H9 (cell line): ENCODE measurements at regions not wholly inside any gene's neighbourhood (a gene's known extent, or its start where the extent isn't known, plus 50 kb on each side); places are given as distances from the start of the nearest gene placed in this dataset.

ENCODE experiments used
- DNase-seq: peaks from one replicate; pipeline ENCODE4 v3.0.0-alpha.2; 2017
- H2AFZ ChIP-seq: one replicate; pipeline ENCODE4 v1.6.1; 2013; ENCODE audit warnings: mild to moderate bottlenecking, low read length, control low read depth, moderate library complexity
- H2AK5ac ChIP-seq: 2 replicates; pipeline ENCODE4 v1.6.1; 2013; ENCODE audit warnings: low read length, control low read depth, mixed read lengths; ENCODE audit not compliant: insufficient read length
- H2BK120ac ChIP-seq: one replicate; pipeline ENCODE4 v1.6.1; 2013; ENCODE audit warnings: low read depth, mild to moderate bottlenecking, low read length, control low read depth, inconsistent platforms; ENCODE audit not compliant: poor library complexity, severe bottlenecking
- H2BK12ac ChIP-seq: 2 replicates; pipeline ENCODE4 v1.6.1; 2013; ENCODE audit warnings: low read length, control low read depth, mixed read lengths, low read depth; ENCODE audit not compliant: insufficient read length
- H2BK15ac ChIP-seq: 2 replicates; pipeline ENCODE4 v1.6.1; 2013; ENCODE audit warnings: low read depth, low read length, control low read depth
- H2BK20ac ChIP-seq: one replicate; pipeline ENCODE4 v1.6.1; 2013; ENCODE audit warnings: low read depth, mild to moderate bottlenecking, low read length, control low read depth, inconsistent platforms; ENCODE audit not compliant: poor library complexity, severe bottlenecking
- H2BK5ac ChIP-seq: 2 replicates; pipeline ENCODE4 v1.6.1; 2013; ENCODE audit warnings: low read length, control low read depth, mixed read lengths; ENCODE audit not compliant: insufficient read length
- H3K14ac ChIP-seq: 2 replicates; pipeline ENCODE4 v1.6.1; 2013; ENCODE audit warnings: low read length, control low read depth; ENCODE audit not compliant: insufficient read depth
- H3K18ac ChIP-seq: 2 replicates; pipeline ENCODE4 v1.6.1; 2013; ENCODE audit warnings: low read depth, mild to moderate bottlenecking, mixed read lengths, low read length, control low read depth; ENCODE audit not compliant: insufficient read length
- H3K23ac ChIP-seq: 2 replicates; pipeline ENCODE4 v1.6.1; 2013; ENCODE audit warnings: low read length, control low read depth, mixed read lengths, low read depth; ENCODE audit not compliant: insufficient read length
- H3K23me2 ChIP-seq: 2 replicates; pipeline ENCODE4 v1.6.1; 2013; ENCODE audit warnings: low read depth, mild to moderate bottlenecking, mixed read lengths, low read length, control low read depth; ENCODE audit not compliant: insufficient read length, poor library complexity, severe bottlenecking
- H3K27ac ChIP-seq: 2 replicates; pipeline ENCODE4 v1.5.1; 2013; ENCODE audit warnings: low read length, control low read depth, mixed read lengths, low read depth; ENCODE audit not compliant: insufficient read length
- H3K27me3 ChIP-seq: 2 replicates; pipeline ENCODE4 v1.6.1; 2013; ENCODE audit warnings: low read length, control low read depth, inconsistent platforms; ENCODE audit not compliant: insufficient read depth
- H3K4ac ChIP-seq: 2 replicates; pipeline ENCODE4 v1.6.1; 2013; ENCODE audit warnings: low read depth, mild to moderate bottlenecking, control low read depth, inconsistent platforms, low read length, moderate library complexity
- H3K4me1 ChIP-seq: 2 replicates; pipeline ENCODE4 v1.6.1; 2013; ENCODE audit warnings: low read length, control low read depth, inconsistent platforms; ENCODE audit not compliant: insufficient read depth
- H3K4me2 ChIP-seq: 2 replicates; pipeline ENCODE4 v1.6.1; 2013; ENCODE audit warnings: low read length, control low read depth, mixed read lengths; ENCODE audit not compliant: insufficient read length, insufficient read depth
- H3K56ac ChIP-seq: 2 replicates; pipeline ENCODE4 v1.6.1; 2013; ENCODE audit warnings: low read depth, mild to moderate bottlenecking, mixed read lengths, low read length, control low read depth; ENCODE audit not compliant: insufficient read length
- H3K79me1 ChIP-seq: 2 replicates; pipeline ENCODE4 v1.6.1; 2013; ENCODE audit warnings: low read depth, mild to moderate bottlenecking, moderate library complexity, low read length, control low read depth, inconsistent platforms; ENCODE audit not compliant: insufficient read depth, poor library complexity, severe bottlenecking
- H3K79me2 ChIP-seq: 2 replicates; pipeline ENCODE4 v1.6.1; 2013; ENCODE audit warnings: low read length, control low read depth, inconsistent platforms; ENCODE audit not compliant: insufficient read depth
- H3K9ac ChIP-seq: 2 replicates; pipeline ENCODE4 v1.6.1; 2013; ENCODE audit warnings: low read length, control low read depth, mixed read lengths; ENCODE audit not compliant: insufficient read length; ENCODE audit errors: extremely low read depth
- H3K9me3 ChIP-seq: one replicate; pipeline ENCODE4 v1.6.1; 2013; ENCODE audit warnings: low read depth, low read length, inconsistent platforms; ENCODE audit not compliant: control insufficient read depth
- H3T11ph ChIP-seq: one replicate; pipeline ENCODE4 v1.6.1; 2013; ENCODE audit warnings: mild to moderate bottlenecking, low read length, control low read depth, inconsistent platforms
- H4K20me1 ChIP-seq: one replicate; pipeline ENCODE4 v1.6.1; 2013; ENCODE audit not compliant: control insufficient read depth, insufficient read length, insufficient read depth
- H4K5ac ChIP-seq: 2 replicates; pipeline ENCODE4 v1.6.1; 2013; ENCODE audit warnings: low read depth, mild to moderate bottlenecking, mixed read lengths, low read length, control low read depth; ENCODE audit not compliant: insufficient read length
- H4K8ac ChIP-seq: replicated peaks from 2 replicates; pipeline ENCODE4 v1.6.1; 2013; ENCODE audit warnings: low read length, control low read depth, mixed read lengths, low read depth; ENCODE audit not compliant: insufficient read length
- H4K91ac ChIP-seq: 2 replicates; pipeline ENCODE4 v1.6.1; 2013; ENCODE audit warnings: low read depth, mild to moderate bottlenecking, moderate library complexity, mixed read lengths, low read length, control low read depth; ENCODE audit not compliant: insufficient read length
- H3K27ac Mint-ChIP-seq, 3 experiments: 2 replicates in 2 of 3; 3 replicates in 1 of 3; pipeline ENCODE4 v1.8.0; 2020 to 2021; ENCODE audit warnings: mixed read lengths in 3 of 3, mild to moderate bottlenecking in 1 of 3, moderate library complexity in 1 of 3
- H3K27me3 Mint-ChIP-seq: 2 replicates; pipeline ENCODE4 v1.8.0; 2021; ENCODE audit warnings: low read depth, mild to moderate bottlenecking, moderate library complexity, mixed read lengths
- H3K36me3 Mint-ChIP-seq, 3 experiments: 2 replicates in 2 of 3; 3 replicates in 1 of 3; pipeline ENCODE4 v1.8.0; 2020 to 2021; ENCODE audit warnings: low read depth in 3 of 3, mixed read lengths in 3 of 3; ENCODE audit not compliant: insufficient read depth in 1 of 3
- H3K4me1 Mint-ChIP-seq, 2 experiments: 2 replicates each; pipeline ENCODE4 v1.8.0; 2020; ENCODE audit warnings: mixed read lengths in 2 of 2
- H3K4me3 Mint-ChIP-seq, 2 experiments: 2 replicates in 1 of 2; 3 replicates in 1 of 2; pipeline ENCODE4 v1.8.0; 2020 to 2021; ENCODE audit warnings: mild to moderate bottlenecking in 2 of 2, mixed read lengths in 2 of 2, moderate library complexity in 1 of 2
- H3K9me3 Mint-ChIP-seq, 2 experiments: 2 replicates in 1 of 2; 3 replicates in 1 of 2; pipeline ENCODE4 v1.8.0; 2020; ENCODE audit warnings: mild to moderate bottlenecking in 2 of 2, mixed read lengths in 2 of 2, moderate library complexity in 1 of 2
- CTCF ChIP-seq: fragments of 200-600 bp; sonication (generic); conservative IDR thresholded peaks from 3 replicates; pipeline ENCODE4 v1.8.0; 2021; ENCODE audit warnings: antibody characterized with exemption, mild to moderate bottlenecking
- WGBS: extraction: QIAGEN DNeasy Blood & Tissue Kit; methylation state at CpG from one replicate; pipeline ENCODE4 v1.1.7; 2013; ENCODE audit warnings: missing lambda C conversion rate, low lambda C conversion rate, mixed read lengths; ENCODE audit not compliant: insufficient read length; ENCODE audit errors: extremely low coverage; 5-methylcytosine and 5-hydroxymethylcytosine counted together

- TF ChIP-seq CTCF = no peak
- H3K9me3 ChIP-seq = no peaks in the 10 kb centered on the region
- H4K5ac ChIP-seq = peak overlapping the region; percentile 92
- Mint-ChIP-seq H3K4me3 (no peak overlapping the region), H3K27ac (no peak overlapping the region; a peak in 1 of 7 replicates), H3K9me3 (peaks cover 0 to 6% of the 10 kb centered on the region in 2 experiments; a peak in 3 of 5 replicates), H3K36me3 (peaks cover under 1 to 12% (median 3%) of the 10 kb centered on the region in 3 experiments; a peak in 5 of 7 replicates), H3K27me3 (no peaks in the 10 kb centered on the region), H3K4me1 (peaks cover 4 to 16% of the 10 kb centered on the region in 2 experiments; a peak in 3 of 4 replicates)
- H2BK12ac ChIP-seq = no peak overlapping the region
- H3K23me2 ChIP-seq = no peaks in the 10 kb centered on the region
- no peaks in the 10 kb centered on the region for H3K27me3 ChIP-seq
- H3K56ac ChIP-seq = no peak overlapping the region
- H4K91ac ChIP-seq = no peak overlapping the region
- no peak overlapping the region for H2BK20ac ChIP-seq
- H3K9ac ChIP-seq = no peak overlapping the region
- no peak overlapping the region for H3T11ph ChIP-seq
- H3K4ac ChIP-seq = no peak overlapping the region
- H3K79me2 ChIP-seq = no peaks in the 10 kb centered on the region
- H3K27ac ChIP-seq = no peak overlapping the region
- peaks cover 3% of the 10 kb centered on the region; the same call in 1 of the 2 replicates for H3K4me1 ChIP-seq
- no peak overlapping the region for H2BK15ac ChIP-seq
- H4K8ac ChIP-seq = no peak overlapping the region
- no peak overlapping the region for H2AK5ac ChIP-seq
- H3K79me1 ChIP-seq = no peaks in the 10 kb centered on the region
- no peak for DNase-seq
- H2BK120ac ChIP-seq = no peak overlapping the region
- no peak overlapping the region for H3K14ac ChIP-seq
- H4K20me1 ChIP-seq = no peaks in the 10 kb centered on the region
- H2BK5ac ChIP-seq = no peak overlapping the region
- no CpG with 5 or more reads among the region's 6 CpGs for WGBS
- H2AFZ ChIP-seq = peak overlapping the region; percentile 82
- H3K4me2 ChIP-seq = no peak overlapping the region
- no peak overlapping the region for H3K23ac ChIP-seq
- peak overlapping the region; percentile 84 for H3K18ac ChIP-seq
Measured at GRCh38 chr4:128661479-128661878, 148.0 kb upstream of the JADE1 start.
